ENCODE measurements at regions not wholly inside any gene's neighbourhood (a gene's known extent, or its start where the extent isn't known, plus 50 kb on each side); places are given as distances from the start of the nearest gene placed in this dataset.

GRCh38 chr4:138670681-138671080 is 344.9 kb upstream of the NOCT start:
- no peak for TF ChIP-seq CTCF (IDR thresholded peaks at IDR 0.05; ENCODE audit: poor library complexity, severe bottlenecking)
- DNase-seq (ENCODE audit: low spot score) = no peak
- no peak overlapping the region for H3K4me3 ChIP-seq (ENCODE audit: severe bottlenecking)
- no peaks in the 10 kb centered on the region for H3K4me1 ChIP-seq (ENCODE audit: insufficient read depth, poor library complexity, severe bottlenecking)
- H3K36me3 ChIP-seq (ENCODE audit: low read depth) = no peaks in the 10 kb centered on the region
- H3K27me3 ChIP-seq (ENCODE audit: insufficient read depth, poor library complexity, severe bottlenecking) = no peaks in the 10 kb centered on the region
- no peak overlapping the region for H3K27ac ChIP-seq (ENCODE audit: poor library complexity, severe bottlenecking)
- H3K9me3 ChIP-seq (ENCODE audit: severe bottlenecking) = no peaks in the 10 kb centered on the region
- ATAC-seq (ENCODE audit: low read depth) = no peak

GRCh38 chr4:138669479-138670315 is 345.9 kb upstream of the NOCT start:
- no peaks in the 10 kb centered on the region for H3K27me3 ChIP-seq (ENCODE audit: insufficient read depth, poor library complexity, severe bottlenecking)
- ATAC-seq (ENCODE audit: low read depth) (peak; percentile 57; the same call in 1 of the 3 replicates), DNase-seq (ENCODE audit: low spot score) (no peak)
- no peak overlapping the region for H3K4me3 ChIP-seq (ENCODE audit: severe bottlenecking)
- no peaks in the 10 kb centered on the region for H3K4me1 ChIP-seq (ENCODE audit: insufficient read depth, poor library complexity, severe bottlenecking)
- no peak for TF ChIP-seq CTCF (IDR thresholded peaks at IDR 0.05; ENCODE audit: poor library complexity, severe bottlenecking)
- no peaks in the 10 kb centered on the region for H3K9me3 ChIP-seq (ENCODE audit: severe bottlenecking)
- H3K36me3 ChIP-seq (ENCODE audit: low read depth) = no peaks in the 10 kb centered on the region
- no peak overlapping the region for H3K27ac ChIP-seq (ENCODE audit: poor library complexity, severe bottlenecking)

- no peaks in the 10 kb centered on the region for H3K4me1 ChIP-seq (ENCODE audit: insufficient read depth, poor library complexity, severe bottlenecking)
- no peak for ATAC-seq (ENCODE audit: low read depth)
Measured at GRCh38 chr4:138668309-138668708, 347.3 kb upstream of the NOCT start.

GRCh38 chr4:138666366-138666765 is 349.2 kb upstream of the NOCT start:
- no peak overlapping the region for H3K27ac ChIP-seq (ENCODE audit: poor library complexity, severe bottlenecking)
- H3K36me3 ChIP-seq (ENCODE audit: low read depth) = no peaks in the 10 kb centered on the region
- no peak for DNase-seq (ENCODE audit: low spot score)
- H3K27me3 ChIP-seq (ENCODE audit: insufficient read depth, poor library complexity, severe bottlenecking) = no peaks in the 10 kb centered on the region
- no peak for ATAC-seq (ENCODE audit: low read depth)
- no peaks in the 10 kb centered on the region for H3K9me3 ChIP-seq (ENCODE audit: severe bottlenecking)
- TF ChIP-seq CTCF (IDR thresholded peaks at IDR 0.05; ENCODE audit: poor library complexity, severe bottlenecking) = no peak
- H3K4me1 ChIP-seq (ENCODE audit: insufficient read depth, poor library complexity, severe bottlenecking) = no peaks in the 10 kb centered on the region
- no peak overlapping the region for H3K4me3 ChIP-seq (ENCODE audit: severe bottlenecking)

More at GRCh38 chr4:138668309-138668708, 347.3 kb upstream of the NOCT start:
- H3K36me3 ChIP-seq (ENCODE audit: low read depth) = no peaks in the 10 kb centered on the region
- DNase-seq (ENCODE audit: low spot score) = no peak
- no peak overlapping the region for H3K27ac ChIP-seq (ENCODE audit: poor library complexity, severe bottlenecking)
- H3K9me3 ChIP-seq (ENCODE audit: severe bottlenecking) = no peaks in the 10 kb centered on the region
- no peak overlapping the region for H3K4me3 ChIP-seq (ENCODE audit: severe bottlenecking)
- no peaks in the 10 kb centered on the region for H3K27me3 ChIP-seq (ENCODE audit: insufficient read depth, poor library complexity, severe bottlenecking)
- no peak for TF ChIP-seq CTCF (IDR thresholded peaks at IDR 0.05; ENCODE audit: poor library complexity, severe bottlenecking)

GRCh38 chr4:138665851-138666250 is 349.7 kb upstream of the NOCT start:
- DNase-seq (ENCODE audit: low spot score) = no peak
- no peak overlapping the region for H3K4me3 ChIP-seq (ENCODE audit: severe bottlenecking)
- no peaks in the 10 kb centered on the region for H3K27me3 ChIP-seq (ENCODE audit: insufficient read depth, poor library complexity, severe bottlenecking)
- no peak overlapping the region for H3K27ac ChIP-seq (ENCODE audit: poor library complexity, severe bottlenecking)
- ATAC-seq (ENCODE audit: low read depth) = no peak
- no peaks in the 10 kb centered on the region for H3K36me3 ChIP-seq (ENCODE audit: low read depth)
- TF ChIP-seq CTCF (IDR thresholded peaks at IDR 0.05; ENCODE audit: poor library complexity, severe bottlenecking) = no peak
- no peaks in the 10 kb centered on the region for H3K4me1 ChIP-seq (ENCODE audit: insufficient read depth, poor library complexity, severe bottlenecking)
- no peaks in the 10 kb centered on the region for H3K9me3 ChIP-seq (ENCODE audit: severe bottlenecking)
